H9 (cell line): ENCODE measurements at regions not wholly inside any gene's neighbourhood (a gene's known extent, or its start where the extent isn't known, plus 50 kb on each side); places are given as distances from the start of the nearest gene placed in this dataset.

Source experiments
- DNase-seq: peaks from one replicate; pipeline ENCODE4 v3.0.0-alpha.2; 2017
- H2AFZ ChIP-seq: one replicate; pipeline ENCODE4 v1.6.1; 2013; ENCODE audit warnings: mild to moderate bottlenecking, low read length, control low read depth, moderate library complexity
- H2AK5ac ChIP-seq: 2 replicates; pipeline ENCODE4 v1.6.1; 2013; ENCODE audit warnings: low read length, control low read depth, mixed read lengths; ENCODE audit not compliant: insufficient read length
- H2BK120ac ChIP-seq: one replicate; pipeline ENCODE4 v1.6.1; 2013; ENCODE audit warnings: low read depth, mild to moderate bottlenecking, low read length, control low read depth, inconsistent platforms; ENCODE audit not compliant: poor library complexity, severe bottlenecking
- H2BK12ac ChIP-seq: 2 replicates; pipeline ENCODE4 v1.6.1; 2013; ENCODE audit warnings: low read length, control low read depth, mixed read lengths, low read depth; ENCODE audit not compliant: insufficient read length
- H2BK15ac ChIP-seq: 2 replicates; pipeline ENCODE4 v1.6.1; 2013; ENCODE audit warnings: low read depth, low read length, control low read depth
- H2BK20ac ChIP-seq: one replicate; pipeline ENCODE4 v1.6.1; 2013; ENCODE audit warnings: low read depth, mild to moderate bottlenecking, low read length, control low read depth, inconsistent platforms; ENCODE audit not compliant: poor library complexity, severe bottlenecking
- H2BK5ac ChIP-seq: 2 replicates; pipeline ENCODE4 v1.6.1; 2013; ENCODE audit warnings: low read length, control low read depth, mixed read lengths; ENCODE audit not compliant: insufficient read length
- H3K14ac ChIP-seq: 2 replicates; pipeline ENCODE4 v1.6.1; 2013; ENCODE audit warnings: low read length, control low read depth; ENCODE audit not compliant: insufficient read depth
- H3K18ac ChIP-seq: 2 replicates; pipeline ENCODE4 v1.6.1; 2013; ENCODE audit warnings: low read depth, mild to moderate bottlenecking, mixed read lengths, low read length, control low read depth; ENCODE audit not compliant: insufficient read length
- H3K23ac ChIP-seq: 2 replicates; pipeline ENCODE4 v1.6.1; 2013; ENCODE audit warnings: low read length, control low read depth, mixed read lengths, low read depth; ENCODE audit not compliant: insufficient read length
- H3K23me2 ChIP-seq: 2 replicates; pipeline ENCODE4 v1.6.1; 2013; ENCODE audit warnings: low read depth, mild to moderate bottlenecking, mixed read lengths, low read length, control low read depth; ENCODE audit not compliant: insufficient read length, poor library complexity, severe bottlenecking
- H3K27ac ChIP-seq: 2 replicates; pipeline ENCODE4 v1.5.1; 2013; ENCODE audit warnings: low read length, control low read depth, mixed read lengths, low read depth; ENCODE audit not compliant: insufficient read length
- H3K27me3 ChIP-seq: 2 replicates; pipeline ENCODE4 v1.6.1; 2013; ENCODE audit warnings: low read length, control low read depth, inconsistent platforms; ENCODE audit not compliant: insufficient read depth
- H3K4ac ChIP-seq: 2 replicates; pipeline ENCODE4 v1.6.1; 2013; ENCODE audit warnings: low read depth, mild to moderate bottlenecking, control low read depth, inconsistent platforms, low read length, moderate library complexity
- H3K4me1 ChIP-seq: 2 replicates; pipeline ENCODE4 v1.6.1; 2013; ENCODE audit warnings: low read length, control low read depth, inconsistent platforms; ENCODE audit not compliant: insufficient read depth
- H3K4me2 ChIP-seq: 2 replicates; pipeline ENCODE4 v1.6.1; 2013; ENCODE audit warnings: low read length, control low read depth, mixed read lengths; ENCODE audit not compliant: insufficient read length, insufficient read depth
- H3K56ac ChIP-seq: 2 replicates; pipeline ENCODE4 v1.6.1; 2013; ENCODE audit warnings: low read depth, mild to moderate bottlenecking, mixed read lengths, low read length, control low read depth; ENCODE audit not compliant: insufficient read length
- H3K79me1 ChIP-seq: 2 replicates; pipeline ENCODE4 v1.6.1; 2013; ENCODE audit warnings: low read depth, mild to moderate bottlenecking, moderate library complexity, low read length, control low read depth, inconsistent platforms; ENCODE audit not compliant: insufficient read depth, poor library complexity, severe bottlenecking
- H3K79me2 ChIP-seq: 2 replicates; pipeline ENCODE4 v1.6.1; 2013; ENCODE audit warnings: low read length, control low read depth, inconsistent platforms; ENCODE audit not compliant: insufficient read depth
- H3K9ac ChIP-seq: 2 replicates; pipeline ENCODE4 v1.6.1; 2013; ENCODE audit warnings: low read length, control low read depth, mixed read lengths; ENCODE audit not compliant: insufficient read length; ENCODE audit errors: extremely low read depth
- H3K9me3 ChIP-seq: one replicate; pipeline ENCODE4 v1.6.1; 2013; ENCODE audit warnings: low read depth, low read length, inconsistent platforms; ENCODE audit not compliant: control insufficient read depth
- H3T11ph ChIP-seq: one replicate; pipeline ENCODE4 v1.6.1; 2013; ENCODE audit warnings: mild to moderate bottlenecking, low read length, control low read depth, inconsistent platforms
- H4K20me1 ChIP-seq: one replicate; pipeline ENCODE4 v1.6.1; 2013; ENCODE audit not compliant: control insufficient read depth, insufficient read length, insufficient read depth
- H4K5ac ChIP-seq: 2 replicates; pipeline ENCODE4 v1.6.1; 2013; ENCODE audit warnings: low read depth, mild to moderate bottlenecking, mixed read lengths, low read length, control low read depth; ENCODE audit not compliant: insufficient read length
- H4K8ac ChIP-seq: replicated peaks from 2 replicates; pipeline ENCODE4 v1.6.1; 2013; ENCODE audit warnings: low read length, control low read depth, mixed read lengths, low read depth; ENCODE audit not compliant: insufficient read length
- H4K91ac ChIP-seq: 2 replicates; pipeline ENCODE4 v1.6.1; 2013; ENCODE audit warnings: low read depth, mild to moderate bottlenecking, moderate library complexity, mixed read lengths, low read length, control low read depth; ENCODE audit not compliant: insufficient read length
- H3K27ac Mint-ChIP-seq, 3 experiments: 2 replicates in 2 of 3; 3 replicates in 1 of 3; pipeline ENCODE4 v1.8.0; 2020 to 2021; ENCODE audit warnings: mixed read lengths in 3 of 3, mild to moderate bottlenecking in 1 of 3, moderate library complexity in 1 of 3
- H3K27me3 Mint-ChIP-seq: 2 replicates; pipeline ENCODE4 v1.8.0; 2021; ENCODE audit warnings: low read depth, mild to moderate bottlenecking, moderate library complexity, mixed read lengths
- H3K36me3 Mint-ChIP-seq, 3 experiments: 2 replicates in 2 of 3; 3 replicates in 1 of 3; pipeline ENCODE4 v1.8.0; 2020 to 2021; ENCODE audit warnings: low read depth in 3 of 3, mixed read lengths in 3 of 3; ENCODE audit not compliant: insufficient read depth in 1 of 3
- H3K4me1 Mint-ChIP-seq, 2 experiments: 2 replicates each; pipeline ENCODE4 v1.8.0; 2020; ENCODE audit warnings: mixed read lengths in 2 of 2
- H3K4me3 Mint-ChIP-seq, 2 experiments: 2 replicates in 1 of 2; 3 replicates in 1 of 2; pipeline ENCODE4 v1.8.0; 2020 to 2021; ENCODE audit warnings: mild to moderate bottlenecking in 2 of 2, mixed read lengths in 2 of 2, moderate library complexity in 1 of 2
- H3K9me3 Mint-ChIP-seq, 2 experiments: 2 replicates in 1 of 2; 3 replicates in 1 of 2; pipeline ENCODE4 v1.8.0; 2020; ENCODE audit warnings: mild to moderate bottlenecking in 2 of 2, mixed read lengths in 2 of 2, moderate library complexity in 1 of 2
- TF ChIP-seq, protein P1 (sequence below): fragments of 200-600 bp; sonication (generic); conservative IDR thresholded peaks from 3 replicates; pipeline ENCODE4 v1.8.0; 2021; ENCODE audit warnings: antibody characterized with exemption, mild to moderate bottlenecking

DNA sequence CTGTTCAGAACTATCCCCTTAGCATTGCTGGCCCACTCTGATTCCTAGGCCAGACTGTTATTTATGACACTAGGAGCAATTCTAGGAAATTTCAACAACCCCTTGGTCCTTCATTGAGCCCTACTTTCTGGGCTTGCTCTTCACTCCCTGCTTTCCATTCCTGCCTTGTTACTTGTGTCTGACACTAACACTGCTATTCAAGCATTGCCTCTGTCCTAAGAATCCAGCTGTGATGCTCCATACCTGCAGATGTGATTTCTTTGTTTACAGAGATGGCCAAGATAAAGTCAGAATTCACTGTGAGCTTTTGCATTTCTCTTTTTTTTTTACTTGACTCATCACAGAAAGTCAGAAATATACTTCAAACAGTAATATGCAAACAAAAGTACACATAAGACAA is 377.2 kb upstream of the GOT2 start:
- Histone ChIP-seq H2BK12ac (no peak overlapping the region), H4K5ac (no peak overlapping the region), H3K9me3 (no peaks in the 10 kb centered on the region), H3K23ac (no peak overlapping the region), H2BK15ac (no peak overlapping the region), H3K23me2 (no peaks in the 10 kb centered on the region), H3K18ac (no peak overlapping the region), H4K20me1 (no peaks in the 10 kb centered on the region), H2BK5ac (no peak overlapping the region), H4K91ac (no peak overlapping the region), H2BK120ac (no peak overlapping the region), H3K9ac (no peak overlapping the region), H3K4me1 (0 out of 2 replicates have a peak, but pooled peaks cover 2% of the 10 kb centered on the region), H3K27ac (no peak overlapping the region), H3K79me2 (no peaks in the 10 kb centered on the region), H4K8ac (no peak overlapping the region), H3K79me1 (no peaks in the 10 kb centered on the region), H3K27me3 (no peaks in the 10 kb centered on the region), H3K4ac (no peak overlapping the region), H2AFZ (no peak overlapping the region), H2BK20ac (no peak overlapping the region), H3T11ph (no peak overlapping the region), H3K4me2 (no peak overlapping the region), H2AK5ac (no peak overlapping the region), H3K14ac (no peak overlapping the region), H3K56ac (no peak overlapping the region)
- Mint-ChIP-seq H3K27me3 (no peaks in the 10 kb centered on the region), H3K27ac (no peak overlapping the region), H3K4me1 (peaks cover 4 to 8% of the 10 kb centered on the region in 2 experiments; a peak in 3 of 4 replicates), H3K9me3 (no peaks in the 10 kb centered on the region), H3K4me3 (no peak overlapping the region), H3K36me3 (no peaks in the 10 kb centered on the region; a peak in 1 of 7 replicates)
- TF ChIP-seq, protein P1, sequence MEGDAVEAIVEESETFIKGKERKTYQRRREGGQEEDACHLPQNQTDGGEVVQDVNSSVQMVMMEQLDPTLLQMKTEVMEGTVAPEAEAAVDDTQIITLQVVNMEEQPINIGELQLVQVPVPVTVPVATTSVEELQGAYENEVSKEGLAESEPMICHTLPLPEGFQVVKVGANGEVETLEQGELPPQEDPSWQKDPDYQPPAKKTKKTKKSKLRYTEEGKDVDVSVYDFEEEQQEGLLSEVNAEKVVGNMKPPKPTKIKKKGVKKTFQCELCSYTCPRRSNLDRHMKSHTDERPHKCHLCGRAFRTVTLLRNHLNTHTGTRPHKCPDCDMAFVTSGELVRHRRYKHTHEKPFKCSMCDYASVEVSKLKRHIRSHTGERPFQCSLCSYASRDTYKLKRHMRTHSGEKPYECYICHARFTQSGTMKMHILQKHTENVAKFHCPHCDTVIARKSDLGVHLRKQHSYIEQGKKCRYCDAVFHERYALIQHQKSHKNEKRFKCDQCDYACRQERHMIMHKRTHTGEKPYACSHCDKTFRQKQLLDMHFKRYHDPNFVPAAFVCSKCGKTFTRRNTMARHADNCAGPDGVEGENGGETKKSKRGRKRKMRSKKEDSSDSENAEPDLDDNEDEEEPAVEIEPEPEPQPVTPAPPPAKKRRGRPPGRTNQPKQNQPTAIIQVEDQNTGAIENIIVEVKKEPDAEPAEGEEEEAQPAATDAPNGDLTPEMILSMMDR: no peak
- no peak for DNase-seq
